HG02884 (cell line): ENCODE measurements at regions not wholly inside any gene's neighbourhood (a gene's known extent, or its start where the extent isn't known, plus 50 kb on each side); places are given as distances from the start of the nearest gene placed in this dataset.
"Not testable (repeated sequence)": the region's sequence is repeated elsewhere in the genome, so short reads cannot be mapped to it uniquely, and the experiment has no call there.

ENCODE experiments used
- ATAC-seq: cut with Tn5 transposase; IDR thresholded peaks from one replicate; pipeline ENCODE4 v1.9.1; 2021; ENCODE audit warnings: mild to moderate bottlenecking, moderate library complexity; ENCODE audit not compliant: unreplicated experiment

GRCh38 chr13:88369866-88370265 lies 698.7 kb downstream of the SLITRK5 start:
- ATAC-seq, result no peak

- no peak for ATAC-seq
Observed at GRCh38 chr13:88376760-88377388, 705.7 kb downstream of the SLITRK5 start.

GRCh38 chr13:88377852-88378251 lies 706.7 kb downstream of the SLITRK5 start:
- no peak for ATAC-seq

- ATAC-seq, result no peak
Observed at GRCh38 chr13:88384542-88384941, 713.4 kb downstream of the SLITRK5 start.

- ATAC-seq, result no peak
Observed at GRCh38 chr13:88395804-88396203, 724.6 kb downstream of the SLITRK5 start.

- ATAC-seq, result no peak
Observed at GRCh38 chr13:88411696-88412095, 740.5 kb downstream of the SLITRK5 start.

- no peak for ATAC-seq
Observed at GRCh38 chr13:88417801-88418200, 746.6 kb downstream of the SLITRK5 start.

- ATAC-seq, result no peak
Observed at GRCh38 chr13:88424463-88424862, 753.3 kb downstream of the SLITRK5 start.

- no peak for ATAC-seq
Observed at GRCh38 chr13:88426661-88427060, 755.5 kb downstream of the SLITRK5 start.

- ATAC-seq, result no peak
Observed at GRCh38 chr13:88429862-88430261, 758.7 kb downstream of the SLITRK5 start.

- ATAC-seq, result no peak
Observed at GRCh38 chr13:88434953-88435352, 763.8 kb downstream of the SLITRK5 start.

GRCh38 chr13:88436974-88437373 lies 765.8 kb downstream of the SLITRK5 start:
- no peak for ATAC-seq

- ATAC-seq, result no peak
Observed at GRCh38 chr13:88450515-88450914, 779.3 kb downstream of the SLITRK5 start.

- no peak for ATAC-seq
Observed at GRCh38 chr13:88456151-88456550, 785.0 kb downstream of the SLITRK5 start.

GRCh38 chr13:88459331-88459730 lies 788.2 kb downstream of the SLITRK5 start:
- no peak for ATAC-seq

GRCh38 chr13:88461272-88462009 lies 790.3 kb downstream of the SLITRK5 start:
- ATAC-seq, result no peak

- ATAC-seq, result no peak
Observed at GRCh38 chr13:88464851-88465250, 793.7 kb downstream of the SLITRK5 start.

GRCh38 chr13:88472316-88472715 lies 801.1 kb downstream of the SLITRK5 start:
- peak; percentile 84 for ATAC-seq

GRCh38 chr13:88483202-88483601 lies 812.0 kb downstream of the SLITRK5 start:
- no peak for ATAC-seq

- ATAC-seq, result no peak
Observed at GRCh38 chr13:88507909-88508308, 836.7 kb downstream of the SLITRK5 start.

GRCh38 chr13:88512993-88513392 lies 841.8 kb downstream of the SLITRK5 start:
- ATAC-seq, result not testable (repeated sequence)

GRCh38 chr13:88526186-88526852 lies 855.1 kb downstream of the SLITRK5 start:
- ATAC-seq, result no peak
